ENCODE measurements at regions not wholly inside any gene's neighbourhood (a gene's known extent, or its start where the extent isn't known, plus 50 kb on each side); places are given as distances from the start of the nearest gene placed in this dataset.

- no peak for DNase-seq (ENCODE audit: low spot score)
Observed at GRCh38 chr11:57100638-57101331, 81.0 kb upstream of the LRRC55 start.

GRCh38 chr11:57103899-57104605, 77.7 kb upstream of the LRRC55 start:
- no peak for DNase-seq (ENCODE audit: low spot score)

GRCh38 chr11:57109331-57109730, 72.4 kb upstream of the LRRC55 start:
- no peak for DNase-seq (ENCODE audit: low spot score)

DNA sequence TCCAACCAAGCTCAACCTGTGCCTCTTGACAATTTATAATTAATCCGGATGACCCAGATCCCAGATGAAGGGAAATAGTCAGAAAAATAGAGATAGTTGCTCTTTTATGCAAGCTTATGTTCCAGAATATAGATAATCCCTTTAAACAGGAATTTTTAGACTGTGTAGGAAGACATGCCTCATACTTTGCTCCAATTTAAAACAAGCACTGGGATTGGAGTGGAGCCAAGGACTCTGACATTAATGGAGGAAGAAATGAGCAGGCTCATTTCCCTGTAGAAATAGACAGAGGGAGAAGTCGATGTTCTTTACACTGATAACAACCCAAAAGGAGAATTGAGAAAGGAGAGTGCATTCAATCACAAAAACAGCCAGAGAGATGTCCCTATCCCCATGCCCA, 70.1 kb upstream of the LRRC55 start:
- no peak for DNase-seq (ENCODE audit: low spot score)

DNA sequence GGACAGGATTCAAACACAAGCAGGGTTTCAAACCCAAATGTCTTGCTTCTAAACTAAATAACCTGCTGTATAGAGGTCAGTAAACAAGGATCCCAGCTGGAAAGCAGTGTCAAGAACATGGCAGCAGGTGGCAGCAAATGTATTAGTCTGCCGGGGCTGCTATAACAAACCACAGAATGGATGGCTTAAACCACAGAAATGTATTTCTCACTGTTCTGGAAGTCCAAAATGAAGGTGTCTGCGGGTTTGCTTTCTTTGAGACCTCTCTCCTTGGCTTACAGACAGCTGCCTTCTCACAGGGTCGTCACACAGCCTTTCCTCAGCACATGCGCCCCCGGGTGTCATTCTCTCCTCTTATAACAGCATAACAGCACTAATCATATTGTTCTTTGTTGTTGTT, 65.1 kb upstream of the LRRC55 start:
- peak; percentile 12 for DNase-seq (ENCODE audit: low spot score)

- no peak for DNase-seq (ENCODE audit: low spot score)
Observed at GRCh38 chr11:57120192-57120965, 61.4 kb upstream of the LRRC55 start.

DNA sequence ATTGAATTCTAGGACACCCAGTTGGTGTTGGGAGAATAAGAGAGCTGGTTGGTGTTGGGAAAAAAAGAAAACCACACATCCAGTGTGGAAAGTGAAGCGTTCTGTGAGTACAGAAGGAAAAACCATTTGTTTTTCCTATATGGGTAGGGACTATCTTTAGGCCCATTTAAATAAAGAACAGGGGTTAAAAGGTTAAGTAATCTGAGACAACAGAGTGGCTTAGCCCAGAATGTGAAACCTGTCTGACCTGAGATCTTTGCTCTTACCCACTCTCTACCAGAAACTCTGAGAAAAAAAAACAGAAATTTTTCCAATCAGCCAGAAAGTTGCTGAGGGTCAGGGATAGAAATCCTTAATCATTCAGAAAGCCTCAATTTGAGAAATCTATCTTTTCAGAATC, 59.8 kb upstream of the LRRC55 start:
- no peak for DNase-seq (ENCODE audit: low spot score)

DNA sequence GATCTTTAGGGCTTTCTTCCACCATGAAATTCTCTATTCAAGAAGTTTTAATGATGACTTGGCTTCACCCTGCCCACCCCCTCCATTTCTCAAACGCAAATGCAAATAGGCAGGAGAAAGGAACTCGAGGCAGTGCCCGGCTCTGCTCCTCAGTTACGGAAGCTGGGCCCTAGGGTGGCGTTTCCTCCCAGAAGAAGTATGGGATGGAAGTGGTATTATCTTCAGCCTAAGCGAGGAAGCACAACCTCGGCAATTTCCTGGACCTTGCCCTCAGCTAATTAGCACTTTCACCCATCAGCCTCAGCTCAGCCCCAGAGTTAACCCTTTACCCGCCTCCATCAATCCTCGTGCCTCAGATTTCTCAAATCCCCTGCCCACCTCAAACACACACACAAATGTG, 58.2 kb upstream of the LRRC55 start:
- DNase-seq (ENCODE audit: low spot score), result no peak

DNA sequence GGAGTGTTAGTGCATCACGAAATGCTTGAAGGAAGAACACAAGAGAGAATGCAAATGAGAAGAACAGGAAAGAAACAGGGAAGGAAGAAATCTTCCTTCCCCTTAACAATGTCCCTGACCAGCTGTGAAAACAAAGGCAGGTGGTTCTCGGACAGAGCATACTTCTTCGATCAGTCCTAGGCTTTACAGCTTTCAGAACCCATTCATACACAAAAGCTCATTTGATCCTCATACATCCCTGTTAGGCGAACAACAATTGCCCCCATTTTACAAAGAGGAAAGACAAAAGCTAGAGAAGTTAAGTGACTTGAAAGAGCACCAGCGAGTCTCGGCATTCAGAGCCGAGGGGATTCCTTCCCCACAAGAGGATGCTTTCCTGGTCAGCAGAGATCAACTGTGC, 57.2 kb upstream of the LRRC55 start:
- no peak for DNase-seq (ENCODE audit: low spot score)

GRCh38 chr11:57124917-57125316, 56.8 kb upstream of the LRRC55 start:
- DNase-seq (ENCODE audit: low spot score), result no peak

DNA sequence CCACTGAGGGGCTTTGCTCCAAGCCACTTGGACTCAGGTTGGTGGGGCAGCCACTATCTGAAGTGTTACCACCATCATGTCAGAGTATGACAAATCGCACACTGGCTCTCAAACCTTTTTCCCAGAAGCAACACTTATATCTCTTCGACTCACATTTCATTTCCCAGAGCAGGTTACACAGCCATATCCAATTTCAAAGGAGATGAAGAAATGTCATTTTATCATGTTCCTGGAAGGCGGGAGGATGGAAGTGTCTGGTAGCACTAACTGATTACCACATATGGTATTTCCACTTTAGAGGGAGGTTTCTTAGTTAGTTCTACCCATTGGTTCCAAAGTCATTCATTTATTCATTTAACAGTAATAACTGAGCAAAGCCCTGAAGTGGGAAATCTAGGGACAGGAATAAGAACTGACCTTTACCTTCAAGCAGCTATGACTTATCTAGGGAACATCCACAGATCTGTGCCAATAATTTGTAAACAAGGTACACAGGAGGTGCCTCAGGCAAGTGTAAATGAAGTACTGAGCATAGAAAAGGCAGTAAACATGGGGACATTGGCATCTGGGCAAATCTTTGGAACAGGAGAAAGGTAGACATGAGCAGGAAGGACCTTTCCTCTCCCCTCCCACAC, 54.9 kb upstream of the LRRC55 start:
- no peak for DNase-seq (ENCODE audit: low spot score)

- peak; percentile 23 for DNase-seq (ENCODE audit: low spot score)
Observed at GRCh38 chr11:57131080-57131790, 50.5 kb upstream of the LRRC55 start.

Data from hepatic stellate cell (primary cell).